ENCODE measurements at regions not wholly inside any gene's neighbourhood (a gene's known extent, or its start where the extent isn't known, plus 50 kb on each side); places are given as distances from the start of the nearest gene placed in this dataset.

DNA sequence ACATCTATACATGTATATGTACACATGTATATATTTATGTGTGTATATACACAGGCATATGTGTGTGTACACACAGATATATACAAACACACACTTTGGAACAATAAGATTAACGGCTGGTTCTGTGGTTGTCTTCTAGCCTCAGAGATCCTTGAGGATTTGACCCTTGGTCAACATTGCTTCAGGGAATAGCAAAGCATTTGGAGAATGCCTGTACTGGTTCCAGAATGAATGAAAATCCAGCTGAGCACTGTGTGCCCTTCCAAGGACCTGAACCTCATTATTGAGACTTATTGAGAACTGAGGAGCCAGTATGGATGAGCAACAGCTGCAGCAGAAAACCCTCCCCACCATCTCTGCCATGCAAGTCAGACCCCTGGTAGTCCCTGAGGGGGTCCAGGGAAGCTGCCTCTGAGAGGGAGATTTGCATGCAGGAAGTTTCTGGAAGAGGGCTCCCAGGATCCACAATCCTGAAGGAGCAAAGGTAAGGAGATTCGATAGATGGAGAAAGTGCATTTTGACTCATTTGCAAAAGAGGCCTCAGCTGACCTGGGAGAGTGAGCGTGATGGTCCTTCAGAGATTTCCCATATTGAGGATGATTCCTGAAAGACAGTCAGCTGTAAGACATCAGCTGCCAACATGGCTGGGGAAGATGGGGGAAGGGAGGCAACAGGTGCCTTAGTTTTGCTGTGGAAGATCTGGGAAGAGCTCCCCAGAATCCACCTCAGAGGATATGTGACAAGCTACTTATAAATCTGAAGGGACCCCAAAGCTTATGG lies 166.6 kb upstream of the NCKAP5 start:
- Histone ChIP-seq H3K9me1 (ENCODE audit: control insufficient read depth, insufficient read depth, low read length) (no peaks in the 10 kb centered on the region), H4K20me1 (replicated peaks; ENCODE audit: control insufficient read depth, insufficient read depth, low read length) (no peaks in the 10 kb centered on the region), H2AFZ (ENCODE audit: low read depth, low read length) (no peak overlapping the region), H3K9me3 (replicated peaks; ENCODE audit: control insufficient read depth, insufficient read depth, low read depth, low read length) (no peaks in the 10 kb centered on the region), H3K9ac (ENCODE audit: insufficient read depth in 1 of 2, low read depth in 2 of 2, low read length in 2 of 2) (no peak overlapping the region), H3K27me3 (ENCODE audit: control insufficient read depth in 2 of 2, insufficient read depth in 2 of 2, low read length in 2 of 2) (no peaks in the 10 kb centered on the region; a peak in 1 of 5 replicates), H3K79me2 (ENCODE audit: control insufficient read depth, insufficient read depth, low read length) (no peaks in the 10 kb centered on the region), H3K4me3 (no peak overlapping the region), H3K36me3 (ENCODE audit: control insufficient read depth, insufficient read depth, low read length) (no peaks in the 10 kb centered on the region), H3K4me1 (replicated peaks in 1 of 2; ENCODE audit: control insufficient read depth in 2 of 2, insufficient read depth in 2 of 2, low read length in 2 of 2) (no peaks in the 10 kb centered on the region), H3K27ac (ENCODE audit: extremely low read depth, low read depth, low read length) (no peak overlapping the region), H3K4me2 (ENCODE audit: insufficient read depth, low read length) (no peak overlapping the region)
- no peak for ATAC-seq
- ChIA-PET POLR2A (no interaction called here), CTCF (ENCODE audit: low intra/inter-chr PET ratio) (no interaction called here)
- in situ Hi-C loops (cut with MboI) (no loop called here), intact Hi-C loops (cut with micrococcal nuclease) (no loop called here)
- TF ChIP-seq, protein P1, sequence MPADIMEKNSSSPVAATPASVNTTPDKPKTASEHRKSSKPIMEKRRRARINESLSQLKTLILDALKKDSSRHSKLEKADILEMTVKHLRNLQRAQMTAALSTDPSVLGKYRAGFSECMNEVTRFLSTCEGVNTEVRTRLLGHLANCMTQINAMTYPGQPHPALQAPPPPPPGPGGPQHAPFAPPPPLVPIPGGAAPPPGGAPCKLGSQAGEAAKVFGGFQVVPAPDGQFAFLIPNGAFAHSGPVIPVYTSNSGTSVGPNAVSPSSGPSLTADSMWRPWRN (IDR thresholded peaks at IDR 0.05; ENCODE audit: low read depth): no peak
- TF ChIP-seq RCOR1 (IDR thresholded peaks at IDR 0.05; ENCODE audit: borderline replicate concordance in 1 of 2, low read depth in 2 of 2, low read length in 2 of 2) (no peak), ATF7 (IDR thresholded peaks at IDR 0.05) (no peak), CXXC5 (CRISPR knock-in tag; IDR thresholded peaks at IDR 0.05) (no peak), RAD21 (CRISPR knock-in tag; conservative IDR thresholded peaks at IDR 0.05 in 1 of 2, IDR thresholded peaks at IDR 0.05 in 1 of 2) (no peak), ZNF830 (CRISPR knock-in tag; IDR thresholded peaks at IDR 0.05) (no peak)
- no peak for DNase-seq (ENCODE audit: extremely low read depth in 1 of 4, low spot score in 3 of 4)
- WGBS (ENCODE audit: insufficient coverage, low coverage, missing lambda C conversion rate): 0% methylated on average over 3 of the region's 3 CpGs
- BruUV-seq (replicated peaks): no TSS peak
- FAIRE-seq: no peak
